ENCODE measurements at regions not wholly inside any gene's neighbourhood (a gene's known extent, or its start where the extent isn't known, plus 50 kb on each side); places are given as distances from the start of the nearest gene placed in this dataset.
"Not testable (repeated sequence)": the region's sequence is repeated elsewhere in the genome, so short reads cannot be mapped to it uniquely, and the experiment has no call there.

GRCh38 chr16:86231321-86231995 lies 278.9 kb upstream of the FOXF1 start:
- no peak for DNase-seq (ENCODE audit: low spot score)

GRCh38 chr16:86231996-86232350 lies 278.4 kb upstream of the FOXF1 start:
- no peak for DNase-seq (ENCODE audit: low spot score)

- no peak for DNase-seq (ENCODE audit: low spot score)
Observed at GRCh38 chr16:86232496-86232895, 277.8 kb upstream of the FOXF1 start.

GRCh38 chr16:86233506-86233905 lies 276.8 kb upstream of the FOXF1 start:
- DNase-seq (ENCODE audit: low spot score), result not testable (repeated sequence)

GRCh38 chr16:86239381-86239780 lies 270.9 kb upstream of the FOXF1 start:
- no peak for DNase-seq (ENCODE audit: low spot score)

GRCh38 chr16:86240716-86241363 lies 269.5 kb upstream of the FOXF1 start:
- no peak for DNase-seq (ENCODE audit: low spot score)

GRCh38 chr16:86241681-86242080 lies 268.6 kb upstream of the FOXF1 start:
- DNase-seq (ENCODE audit: low spot score), result no peak

- DNase-seq (ENCODE audit: low spot score), result no peak
Observed at GRCh38 chr16:86242244-86243122, 267.8 kb upstream of the FOXF1 start.

GRCh38 chr16:86243123-86243473 lies 267.2 kb upstream of the FOXF1 start:
- DNase-seq (ENCODE audit: low spot score), result no peak

- DNase-seq (ENCODE audit: low spot score), result no peak
Observed at GRCh38 chr16:86243571-86244154, 266.7 kb upstream of the FOXF1 start.

- no peak for DNase-seq (ENCODE audit: low spot score)
Observed at GRCh38 chr16:86244158-86244557, 266.2 kb upstream of the FOXF1 start.

- no peak for DNase-seq (ENCODE audit: low spot score)
Observed at GRCh38 chr16:86244936-86245335, 265.4 kb upstream of the FOXF1 start.

- DNase-seq (ENCODE audit: low spot score), result no peak
Observed at GRCh38 chr16:86245351-86245750, 265.0 kb upstream of the FOXF1 start.

GRCh38 chr16:86245895-86246294 lies 264.4 kb upstream of the FOXF1 start:
- no peak for DNase-seq (ENCODE audit: low spot score)

GRCh38 chr16:86248310-86248905 lies 261.9 kb upstream of the FOXF1 start:
- DNase-seq (ENCODE audit: low spot score), result no peak

GRCh38 chr16:86249631-86250030 lies 260.7 kb upstream of the FOXF1 start:
- no peak for DNase-seq (ENCODE audit: low spot score)

GRCh38 chr16:86251682-86252081 lies 258.6 kb upstream of the FOXF1 start:
- no peak for DNase-seq (ENCODE audit: low spot score)

GRCh38 chr16:86252596-86252995 lies 257.7 kb upstream of the FOXF1 start:
- peak; percentile 32 for DNase-seq (ENCODE audit: low spot score)

GRCh38 chr16:86255966-86256365 lies 254.4 kb upstream of the FOXF1 start:
- no peak for DNase-seq (ENCODE audit: low spot score)

- no peak for DNase-seq (ENCODE audit: low spot score)
Observed at GRCh38 chr16:86256995-86257394, 253.3 kb upstream of the FOXF1 start.

- DNase-seq (ENCODE audit: low spot score), result no peak
Observed at GRCh38 chr16:86257546-86257945, 252.8 kb upstream of the FOXF1 start.

- DNase-seq (ENCODE audit: low spot score), result no peak
Observed at GRCh38 chr16:86258713-86259112, 251.6 kb upstream of the FOXF1 start.
